ENCODE measurements at regions not wholly inside any gene's neighbourhood (a gene's known extent, or its start where the extent isn't known, plus 50 kb on each side); places are given as distances from the start of the nearest gene placed in this dataset.

DNA sequence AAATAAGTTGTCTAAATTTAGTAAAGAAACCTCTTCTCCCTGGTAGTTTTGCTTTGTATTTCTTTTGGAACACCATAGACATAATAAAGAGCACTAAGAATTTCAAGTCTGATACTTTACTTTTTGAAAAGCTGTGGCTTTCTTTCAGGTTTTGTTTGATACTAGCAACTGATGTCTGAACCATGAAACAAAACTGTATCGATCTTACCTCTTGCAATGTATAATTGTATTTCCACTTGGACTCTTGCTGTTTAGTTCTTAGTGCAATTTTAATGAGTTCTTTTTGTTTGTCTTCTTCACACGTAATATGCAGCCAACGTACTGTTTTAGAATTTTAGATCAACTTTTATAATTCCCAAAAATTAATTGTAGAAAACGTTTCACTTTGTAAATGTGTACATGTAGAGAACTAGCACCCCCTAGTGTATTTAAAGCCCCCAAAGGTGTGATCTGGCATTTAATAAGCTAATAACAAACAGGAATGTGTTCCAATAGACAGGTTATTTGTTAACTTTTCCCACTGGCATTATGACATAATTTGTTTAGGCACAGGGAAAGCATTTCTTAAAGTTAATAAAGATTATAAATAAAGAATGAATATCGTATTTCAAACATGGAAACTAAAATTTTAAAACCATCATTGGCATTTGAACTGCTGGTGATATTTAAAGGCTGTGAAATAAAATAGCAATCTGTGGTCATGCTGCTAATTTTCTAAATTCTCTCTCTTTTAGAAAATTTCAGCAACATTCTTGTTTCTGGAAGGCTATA is 289.1 kb upstream of the DNAJC19 start:
- H3K9me3 Mint-ChIP-seq (ENCODE audit: unreplicated experiment): no peaks in the 10 kb centered on the region
- H3K27ac Mint-ChIP-seq (ENCODE audit: unreplicated experiment): no peak overlapping the region
- DNase-seq: no peak
- H3K4me3 Mint-ChIP-seq (ENCODE audit: unreplicated experiment): no peak overlapping the region
- H3K27me3 Mint-ChIP-seq (ENCODE audit: unreplicated experiment): no peaks in the 10 kb centered on the region
- TF ChIP-seq, protein P1, sequence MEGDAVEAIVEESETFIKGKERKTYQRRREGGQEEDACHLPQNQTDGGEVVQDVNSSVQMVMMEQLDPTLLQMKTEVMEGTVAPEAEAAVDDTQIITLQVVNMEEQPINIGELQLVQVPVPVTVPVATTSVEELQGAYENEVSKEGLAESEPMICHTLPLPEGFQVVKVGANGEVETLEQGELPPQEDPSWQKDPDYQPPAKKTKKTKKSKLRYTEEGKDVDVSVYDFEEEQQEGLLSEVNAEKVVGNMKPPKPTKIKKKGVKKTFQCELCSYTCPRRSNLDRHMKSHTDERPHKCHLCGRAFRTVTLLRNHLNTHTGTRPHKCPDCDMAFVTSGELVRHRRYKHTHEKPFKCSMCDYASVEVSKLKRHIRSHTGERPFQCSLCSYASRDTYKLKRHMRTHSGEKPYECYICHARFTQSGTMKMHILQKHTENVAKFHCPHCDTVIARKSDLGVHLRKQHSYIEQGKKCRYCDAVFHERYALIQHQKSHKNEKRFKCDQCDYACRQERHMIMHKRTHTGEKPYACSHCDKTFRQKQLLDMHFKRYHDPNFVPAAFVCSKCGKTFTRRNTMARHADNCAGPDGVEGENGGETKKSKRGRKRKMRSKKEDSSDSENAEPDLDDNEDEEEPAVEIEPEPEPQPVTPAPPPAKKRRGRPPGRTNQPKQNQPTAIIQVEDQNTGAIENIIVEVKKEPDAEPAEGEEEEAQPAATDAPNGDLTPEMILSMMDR (IDR thresholded peaks at IDR 0.05; ENCODE audit: partially characterized antibody, unreplicated experiment): peak; percentile 23
- peaks cover 15% of the 10 kb centered on the region for H3K4me1 Mint-ChIP-seq (ENCODE audit: low read depth, unreplicated experiment)
- no peaks in the 10 kb centered on the region for H3K36me3 Mint-ChIP-seq (ENCODE audit: unreplicated experiment)

DNA sequence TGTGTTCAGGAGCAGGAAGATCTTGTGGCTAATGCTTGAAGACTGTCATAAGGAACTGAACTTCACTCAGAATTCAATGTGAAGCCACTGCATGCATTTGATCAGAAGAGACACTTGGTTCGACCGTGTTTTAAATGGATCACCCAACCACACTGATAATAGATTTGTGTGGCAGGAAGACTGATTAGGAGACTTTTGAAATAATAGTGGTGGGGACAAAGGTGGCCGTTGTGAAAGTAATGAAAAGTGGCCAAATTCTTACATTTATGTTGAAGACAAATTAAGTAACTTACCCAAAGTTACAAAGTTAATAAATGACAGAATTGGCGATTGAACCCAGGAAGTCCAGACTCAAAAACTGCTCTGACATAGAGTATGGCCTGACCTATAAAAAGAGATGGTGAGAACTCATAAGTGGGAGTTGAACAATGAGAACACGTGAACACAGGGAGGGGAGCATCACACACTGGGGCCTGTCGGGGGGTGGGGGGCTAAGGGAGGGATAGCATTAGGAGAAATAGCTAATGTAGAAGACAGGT is 286.9 kb upstream of the DNAJC19 start:
- no peaks in the 10 kb centered on the region for H3K9me3 Mint-ChIP-seq (ENCODE audit: unreplicated experiment)

DNA sequence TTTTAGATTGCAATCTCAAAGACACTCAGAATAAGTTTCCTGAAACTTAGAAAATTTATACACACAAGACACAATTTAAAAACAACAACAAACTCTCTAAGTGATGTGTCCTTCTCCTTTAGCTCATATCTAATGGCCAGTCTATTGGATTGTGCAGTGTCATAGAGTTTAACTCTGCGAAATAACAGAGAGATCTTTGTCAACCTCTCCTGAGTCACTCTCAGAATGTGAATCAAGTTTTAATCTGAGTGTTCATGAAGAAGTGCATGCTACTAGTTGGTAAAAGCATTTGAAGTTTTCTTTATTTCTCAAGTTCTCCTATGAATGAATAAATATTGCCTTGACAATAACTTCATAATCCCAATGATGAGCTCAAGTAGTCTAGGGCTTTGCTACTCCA is 284.5 kb upstream of the DNAJC19 start:
- no peak overlapping the region for H3K4me3 Mint-ChIP-seq (ENCODE audit: unreplicated experiment)
- TF ChIP-seq, protein P1 (IDR thresholded peaks at IDR 0.05; ENCODE audit: partially characterized antibody, unreplicated experiment): no peak
- H3K4me1 Mint-ChIP-seq (ENCODE audit: low read depth, unreplicated experiment): peaks cover 11% of the 10 kb centered on the region
- no peaks in the 10 kb centered on the region for H3K27me3 Mint-ChIP-seq (ENCODE audit: unreplicated experiment)
- no peaks in the 10 kb centered on the region for H3K36me3 Mint-ChIP-seq (ENCODE audit: unreplicated experiment)
- H3K9me3 Mint-ChIP-seq (ENCODE audit: unreplicated experiment): no peaks in the 10 kb centered on the region
- no peak overlapping the region for H3K27ac Mint-ChIP-seq (ENCODE audit: unreplicated experiment)
- DNase-seq: no peak

More for the DNA sequence above, 286.9 kb upstream of the DNAJC19 start:
- Mint-ChIP-seq H3K36me3 (ENCODE audit: unreplicated experiment) (no peaks in the 10 kb centered on the region), H3K27me3 (ENCODE audit: unreplicated experiment) (no peaks in the 10 kb centered on the region), H3K4me3 (ENCODE audit: unreplicated experiment) (no peak overlapping the region), H3K4me1 (ENCODE audit: low read depth, unreplicated experiment) (peaks cover 17% of the 10 kb centered on the region), H3K27ac (ENCODE audit: unreplicated experiment) (no peak overlapping the region)
- TF ChIP-seq, protein P1 (IDR thresholded peaks at IDR 0.05; ENCODE audit: partially characterized antibody, unreplicated experiment): no peak
- DNase-seq: no peak

DNA sequence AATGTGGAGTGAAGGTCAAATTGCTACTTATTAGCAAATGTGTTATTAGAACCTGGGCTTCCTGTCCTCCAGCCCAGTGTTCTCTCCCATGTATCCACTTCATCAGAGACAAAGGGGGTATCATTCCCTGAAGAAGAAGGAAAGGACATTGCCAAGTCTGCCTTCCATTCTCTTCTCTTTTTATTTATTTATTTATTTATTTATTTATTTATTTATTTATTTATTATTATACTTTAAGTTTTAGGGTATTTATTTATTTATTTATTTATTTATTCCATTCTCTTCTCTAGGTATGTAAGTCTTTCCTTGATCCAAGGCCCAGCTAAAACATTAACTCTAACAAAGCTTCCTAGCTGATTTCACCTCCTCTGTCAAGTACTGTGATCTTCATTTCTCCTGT is 277.8 kb upstream of the DNAJC19 start:
- no peak overlapping the region for H3K27ac Mint-ChIP-seq (ENCODE audit: unreplicated experiment)
- H3K9me3 Mint-ChIP-seq (ENCODE audit: unreplicated experiment): no peaks in the 10 kb centered on the region
- TF ChIP-seq, protein P1 (IDR thresholded peaks at IDR 0.05; ENCODE audit: partially characterized antibody, unreplicated experiment): no peak
- no peak for DNase-seq
- H3K4me1 Mint-ChIP-seq (ENCODE audit: low read depth, unreplicated experiment): peaks cover 22% of the 10 kb centered on the region
- H3K4me3 Mint-ChIP-seq (ENCODE audit: unreplicated experiment): no peak overlapping the region
- H3K36me3 Mint-ChIP-seq (ENCODE audit: unreplicated experiment): no peaks in the 10 kb centered on the region
- H3K27me3 Mint-ChIP-seq (ENCODE audit: unreplicated experiment): no peaks in the 10 kb centered on the region

DNA sequence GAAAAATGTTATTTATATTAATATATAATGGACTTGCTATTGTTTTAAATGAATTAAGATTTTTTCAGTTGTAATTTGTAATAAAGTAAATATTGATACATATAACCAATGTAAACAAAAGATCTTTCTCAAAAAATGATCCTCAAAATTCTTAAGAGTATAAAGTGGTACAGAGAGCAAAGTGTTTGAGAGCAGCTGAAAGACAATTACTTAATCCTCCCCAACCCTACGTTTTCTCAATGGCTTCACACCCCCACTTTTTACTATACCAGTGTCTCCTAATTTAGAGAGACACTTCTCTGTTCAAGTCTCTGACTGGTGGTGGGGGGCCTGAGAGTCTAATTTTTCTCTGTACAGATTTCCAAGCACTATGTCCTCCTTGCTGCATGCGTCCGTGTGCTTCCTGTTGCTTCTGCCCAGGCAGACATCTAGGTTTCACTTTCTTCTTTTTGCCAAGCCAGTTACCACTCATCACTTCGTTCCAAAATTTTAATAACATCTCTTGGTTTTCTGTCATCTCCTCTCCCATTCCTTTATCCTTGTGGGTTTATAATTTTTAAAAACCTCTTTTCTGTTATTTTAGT is 276.3 kb upstream of the DNAJC19 start:
- Mint-ChIP-seq H3K4me1 (ENCODE audit: low read depth, unreplicated experiment) (peaks cover 15% of the 10 kb centered on the region), H3K27me3 (ENCODE audit: unreplicated experiment) (no peaks in the 10 kb centered on the region), H3K36me3 (ENCODE audit: unreplicated experiment) (peaks cover 4% of the 10 kb centered on the region), H3K27ac (ENCODE audit: unreplicated experiment) (no peak overlapping the region), H3K4me3 (ENCODE audit: unreplicated experiment) (no peak overlapping the region), H3K9me3 (ENCODE audit: unreplicated experiment) (no peaks in the 10 kb centered on the region)
- no peak for DNase-seq
- TF ChIP-seq, protein P1 (IDR thresholded peaks at IDR 0.05; ENCODE audit: partially characterized antibody, unreplicated experiment): no peak

Measured in glutamatergic neuron (in vitro differentiated cells).